Glutamatergic neuron (in vitro differentiated cells): ENCODE measurements at regions not wholly inside any gene's neighbourhood (a gene's known extent, or its start where the extent isn't known, plus 50 kb on each side); places are given as distances from the start of the nearest gene placed in this dataset.

Experiments used
- DNase-seq: peaks from one replicate; pipeline ENCODE4 v3.0.0; 2022
- H3K27ac Mint-ChIP-seq: one replicate; pipeline ENCODE4 v1.8.0; 2020; ENCODE audit warnings: mild to moderate bottlenecking, mixed read lengths, inconsistent platforms; ENCODE audit not compliant: unreplicated experiment
- H3K27me3 Mint-ChIP-seq: one replicate; pipeline ENCODE4 v1.8.0; 2020; ENCODE audit warnings: mild to moderate bottlenecking, moderate library complexity, mixed read lengths, inconsistent platforms; ENCODE audit not compliant: unreplicated experiment
- H3K36me3 Mint-ChIP-seq: one replicate; pipeline ENCODE4 v1.8.0; 2020; ENCODE audit warnings: mild to moderate bottlenecking, mixed read lengths, inconsistent platforms; ENCODE audit not compliant: unreplicated experiment
- H3K4me1 Mint-ChIP-seq: one replicate; pipeline ENCODE4 v1.8.0; 2020; ENCODE audit warnings: mild to moderate bottlenecking, low read depth, mixed read lengths, inconsistent platforms; ENCODE audit not compliant: unreplicated experiment
- H3K4me3 Mint-ChIP-seq: one replicate; pipeline ENCODE4 v1.8.0; 2020; ENCODE audit warnings: mild to moderate bottlenecking, mixed read lengths, inconsistent platforms; ENCODE audit not compliant: unreplicated experiment
- H3K9me3 Mint-ChIP-seq: one replicate; pipeline ENCODE4 v1.8.0; 2020; ENCODE audit warnings: mild to moderate bottlenecking, moderate library complexity, mixed read lengths, inconsistent platforms; ENCODE audit not compliant: unreplicated experiment
- TF ChIP-seq, protein P1 (sequence below): fragments of 200-600 bp; sonication (generic); IDR thresholded peaks from one replicate; pipeline ENCODE4 v1.5.0; 2021; ENCODE audit not compliant: partially characterized antibody, unreplicated experiment

DNA sequence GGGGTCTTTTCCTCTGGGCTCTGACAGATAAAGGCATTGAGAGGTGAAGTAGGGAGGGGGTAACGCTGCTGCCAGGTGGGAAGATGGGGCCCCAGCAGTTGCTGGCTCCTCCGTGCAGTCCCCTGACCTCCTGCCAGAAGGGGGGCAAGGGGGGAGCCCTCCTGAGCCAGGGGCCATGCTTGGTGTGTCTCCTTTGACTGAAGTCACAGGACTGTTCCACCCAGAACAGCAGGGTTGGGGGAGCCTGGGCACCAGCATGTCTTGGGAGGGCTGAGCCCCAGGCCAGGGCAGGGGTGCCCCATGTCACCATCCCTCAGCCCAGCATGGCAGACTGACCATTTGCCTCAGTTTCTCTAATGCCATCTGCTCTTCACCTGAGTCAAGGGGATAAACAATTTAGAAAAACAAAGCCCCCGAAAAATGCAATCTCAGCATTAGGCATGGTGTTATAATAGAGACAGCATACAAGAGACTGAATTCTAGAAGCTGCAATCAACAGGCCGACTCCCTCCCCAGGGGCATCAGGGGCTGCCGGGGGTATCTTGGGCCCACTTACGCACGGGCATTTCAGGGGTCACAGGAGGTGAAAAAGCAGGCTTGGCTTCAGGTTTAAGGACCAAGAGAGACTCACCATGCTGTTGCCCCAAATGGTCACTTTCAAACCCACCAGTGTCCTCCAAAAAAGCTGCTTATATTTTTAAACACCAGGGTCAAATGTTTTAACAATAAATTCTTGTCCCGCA, 108.6 kb upstream of the GPR26 start:
- H3K4me3 Mint-ChIP-seq: no peak overlapping the region
- no peak overlapping the region for H3K27ac Mint-ChIP-seq
- no peaks in the 10 kb centered on the region for H3K9me3 Mint-ChIP-seq
- no peaks in the 10 kb centered on the region for H3K36me3 Mint-ChIP-seq
- no peak for DNase-seq
- peaks cover 3% of the 10 kb centered on the region for H3K27me3 Mint-ChIP-seq
- TF ChIP-seq, protein P1, sequence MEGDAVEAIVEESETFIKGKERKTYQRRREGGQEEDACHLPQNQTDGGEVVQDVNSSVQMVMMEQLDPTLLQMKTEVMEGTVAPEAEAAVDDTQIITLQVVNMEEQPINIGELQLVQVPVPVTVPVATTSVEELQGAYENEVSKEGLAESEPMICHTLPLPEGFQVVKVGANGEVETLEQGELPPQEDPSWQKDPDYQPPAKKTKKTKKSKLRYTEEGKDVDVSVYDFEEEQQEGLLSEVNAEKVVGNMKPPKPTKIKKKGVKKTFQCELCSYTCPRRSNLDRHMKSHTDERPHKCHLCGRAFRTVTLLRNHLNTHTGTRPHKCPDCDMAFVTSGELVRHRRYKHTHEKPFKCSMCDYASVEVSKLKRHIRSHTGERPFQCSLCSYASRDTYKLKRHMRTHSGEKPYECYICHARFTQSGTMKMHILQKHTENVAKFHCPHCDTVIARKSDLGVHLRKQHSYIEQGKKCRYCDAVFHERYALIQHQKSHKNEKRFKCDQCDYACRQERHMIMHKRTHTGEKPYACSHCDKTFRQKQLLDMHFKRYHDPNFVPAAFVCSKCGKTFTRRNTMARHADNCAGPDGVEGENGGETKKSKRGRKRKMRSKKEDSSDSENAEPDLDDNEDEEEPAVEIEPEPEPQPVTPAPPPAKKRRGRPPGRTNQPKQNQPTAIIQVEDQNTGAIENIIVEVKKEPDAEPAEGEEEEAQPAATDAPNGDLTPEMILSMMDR: no peak
- no peaks in the 10 kb centered on the region for H3K4me1 Mint-ChIP-seq

DNA sequence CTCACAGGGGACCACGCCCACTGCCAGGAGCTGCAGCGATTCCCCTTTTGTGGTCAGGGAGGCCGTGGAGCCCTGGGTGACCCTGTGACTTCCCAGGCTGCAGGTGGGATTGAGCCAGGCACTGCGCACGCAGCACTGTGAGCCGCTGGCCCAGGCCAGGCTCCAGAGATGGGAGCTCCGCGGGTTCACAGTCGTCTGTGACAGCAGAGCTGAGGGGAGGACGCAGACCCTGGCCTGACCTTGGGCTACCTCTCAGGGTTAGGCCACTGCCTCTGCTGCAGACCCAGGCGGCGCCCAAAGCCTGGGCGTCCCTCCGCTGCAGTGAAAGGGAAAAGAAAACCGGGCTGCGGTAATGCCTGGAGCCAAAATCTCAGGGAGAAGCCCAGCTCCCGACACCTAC, 107.5 kb upstream of the GPR26 start:
- no peak overlapping the region for H3K27ac Mint-ChIP-seq
- H3K27me3 Mint-ChIP-seq: peaks cover 3% of the 10 kb centered on the region
- TF ChIP-seq, protein P1: no peak
- no peaks in the 10 kb centered on the region for H3K9me3 Mint-ChIP-seq
- DNase-seq: no peak
- no peaks in the 10 kb centered on the region for H3K4me1 Mint-ChIP-seq
- no peak overlapping the region for H3K4me3 Mint-ChIP-seq
- H3K36me3 Mint-ChIP-seq: no peaks in the 10 kb centered on the region

DNA sequence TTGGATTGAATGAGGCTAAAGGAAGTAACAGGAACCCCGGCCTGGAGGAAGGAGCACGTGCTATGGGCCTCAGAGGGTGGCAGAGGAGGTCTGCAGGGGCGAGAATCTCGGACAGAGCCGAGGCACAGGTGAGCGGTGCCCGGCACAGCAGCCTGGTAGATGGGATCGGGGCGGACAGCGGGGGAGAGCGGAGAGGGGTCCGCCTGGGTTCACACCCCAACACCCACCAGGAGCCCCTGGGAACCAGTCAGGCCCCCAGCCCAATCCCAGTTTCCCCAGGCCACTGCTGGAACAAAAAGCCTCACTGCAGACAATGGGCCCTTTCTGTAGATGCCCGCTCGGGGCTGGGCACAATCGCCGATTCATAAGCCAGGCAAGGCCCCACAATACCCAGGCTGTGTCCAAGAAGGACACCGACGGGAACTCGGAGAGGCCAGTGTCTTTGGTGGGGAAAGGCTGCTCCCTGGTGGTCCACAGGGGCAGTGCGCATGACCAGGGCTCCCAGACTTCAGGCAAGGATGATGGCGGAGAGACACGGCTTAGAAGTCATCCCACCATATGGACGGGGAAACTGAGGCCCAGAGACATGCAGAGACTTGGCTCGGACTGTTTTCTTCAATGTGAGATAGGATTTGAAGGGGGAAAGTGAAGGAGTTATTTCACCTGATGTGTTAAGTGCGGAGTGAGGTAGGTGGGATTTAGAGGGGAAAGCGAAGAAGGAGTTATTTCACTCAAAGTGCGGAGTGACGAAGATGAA, 106.9 kb upstream of the GPR26 start:
- peaks cover 3% of the 10 kb centered on the region for H3K27me3 Mint-ChIP-seq
- no peak overlapping the region for H3K4me3 Mint-ChIP-seq
- H3K36me3 Mint-ChIP-seq: no peaks in the 10 kb centered on the region
- H3K9me3 Mint-ChIP-seq: no peaks in the 10 kb centered on the region
- no peak overlapping the region for H3K27ac Mint-ChIP-seq
- H3K4me1 Mint-ChIP-seq: no peaks in the 10 kb centered on the region
- TF ChIP-seq, protein P1: peak; percentile 99
- DNase-seq: peak; percentile 84

DNA sequence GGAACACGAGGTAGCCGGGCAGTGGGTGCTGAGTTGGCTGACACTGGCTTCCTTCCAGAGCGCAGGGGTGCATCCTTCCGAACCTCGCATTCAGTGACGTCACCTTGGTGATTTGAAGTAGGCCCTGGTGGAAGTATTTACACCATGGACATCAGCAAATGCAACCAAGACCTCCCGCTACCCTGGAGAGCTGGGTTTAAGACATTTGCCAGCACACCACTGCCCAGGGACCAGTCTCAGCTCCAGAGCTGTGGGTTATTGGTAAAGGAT, 106.4 kb upstream of the GPR26 start:
- H3K4me3 Mint-ChIP-seq: no peak overlapping the region
- H3K27ac Mint-ChIP-seq: no peak overlapping the region
- TF ChIP-seq, protein P1: no peak
- no peaks in the 10 kb centered on the region for H3K9me3 Mint-ChIP-seq
- no peak for DNase-seq
- H3K27me3 Mint-ChIP-seq: peaks cover 3% of the 10 kb centered on the region
- no peaks in the 10 kb centered on the region for H3K36me3 Mint-ChIP-seq
- no peaks in the 10 kb centered on the region for H3K4me1 Mint-ChIP-seq

DNA sequence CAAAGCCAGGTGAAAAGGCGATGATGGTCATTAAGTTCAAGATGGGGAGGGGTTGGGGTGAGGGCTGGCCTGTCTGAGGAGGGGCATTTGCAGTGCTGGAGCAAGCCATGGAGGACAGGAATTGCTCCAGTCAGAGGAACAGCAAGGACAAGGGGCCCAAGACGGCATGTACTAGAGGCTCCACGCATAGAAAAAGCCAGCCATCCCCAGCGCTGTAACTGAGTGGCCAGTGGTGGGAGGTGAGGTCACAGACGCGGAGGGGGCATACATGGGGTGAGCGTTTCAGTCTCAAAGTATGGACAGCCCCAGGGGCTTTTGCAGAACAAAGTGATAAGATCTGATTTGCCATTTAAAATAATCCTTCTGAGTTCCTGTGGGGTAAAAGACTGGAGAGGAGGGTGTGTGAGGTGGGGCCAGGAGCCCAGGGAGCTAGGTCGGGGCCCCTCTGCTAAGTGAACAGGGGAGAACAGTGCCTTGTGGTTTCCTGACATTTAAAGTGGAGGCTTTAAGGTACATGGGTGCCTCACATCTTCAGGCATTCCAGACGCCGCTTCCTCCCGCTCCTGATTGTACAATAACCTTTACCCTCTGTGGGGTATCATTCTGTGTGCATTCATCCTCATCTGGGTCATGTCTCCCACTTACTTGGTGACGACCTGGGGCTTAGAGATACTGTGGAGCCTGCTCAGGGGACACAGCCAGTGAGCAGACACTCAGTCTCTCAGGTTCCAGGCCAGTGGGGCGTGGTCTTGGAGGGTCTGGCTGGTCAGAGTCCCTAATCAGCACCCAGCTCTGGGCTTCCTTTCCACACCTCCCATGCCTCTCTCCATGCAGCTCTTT, 105.6 kb upstream of the GPR26 start:
- H3K9me3 Mint-ChIP-seq: peaks cover 1% of the 10 kb centered on the region
- DNase-seq: no peak

More for the DNA sequence above, 105.6 kb upstream of the GPR26 start:
- Mint-ChIP-seq H3K4me1 (no peaks in the 10 kb centered on the region), H3K4me3 (no peak overlapping the region), H3K27ac (no peak overlapping the region), H3K27me3 (peaks cover 3% of the 10 kb centered on the region), H3K36me3 (no peaks in the 10 kb centered on the region)
- TF ChIP-seq, protein P1: no peak
